Naive thymus-derived CD8-positive, alpha-beta T cell (primary cell): ENCODE measurements at regions not wholly inside any gene's neighbourhood (a gene's known extent, or its start where the extent isn't known, plus 50 kb on each side); places are given as distances from the start of the nearest gene placed in this dataset.
A peak's percentile ranks its signal among the peaks of the same experiment; 100 is the strongest.

ENCODE experiments used
- ATAC-seq, 2 donors: fragments of 150-1000 bp; cut with Tn5 transposase in 1 of 2; sonication (Bioruptor Pico), chemical (Tn5 transposase) in 1 of 2; 1 replicate in 1 of 2; 2 replicates in 1 of 2; pipeline ENCODE4 v1.10.0; 2021; ENCODE audit warnings: mild to moderate bottlenecking in 2 of 2, moderate library complexity in 2 of 2
- POLR2A ChIA-PET: fragments of 350-600 bp; sonication (Branson Sonifier 250); formaldehyde crosslinking; loops from one replicate; lab custom pipeline; 2021; ENCODE audit warnings: antibody characterized with exemption; lab: Charles Lee
- DNase-seq, 10 donors: peaks; one replicate each; pipeline versions ENCODE4 v3.0.0 to v3.0.0-alpha.2; 2020 to 2022
- H3K27ac Mint-ChIP-seq, 10 donors: one replicate each; pipeline ENCODE4 v1.8.0; 2020 to 2022; ENCODE audit warnings: mild to moderate bottlenecking in 10 of 10, mixed read lengths in 10 of 10, moderate library complexity in 4 of 10, inconsistent platforms in 1 of 10
- H3K27me3 Mint-ChIP-seq, 5 donors: one replicate each; pipeline ENCODE4 v1.8.0; 2021 to 2022; ENCODE audit warnings: mixed read lengths in 5 of 5
- H3K36me3 Mint-ChIP-seq, 3 donors: one replicate each; pipeline ENCODE4 v1.8.0; 2020 to 2022; ENCODE audit warnings: mixed read lengths in 3 of 3, mild to moderate bottlenecking in 2 of 3, inconsistent platforms in 1 of 3
- H3K4me1 Mint-ChIP-seq, 4 donors: one replicate each; pipeline ENCODE4 v1.8.0; 2021 to 2022; ENCODE audit warnings: mixed read lengths in 4 of 4
- H3K4me3 Mint-ChIP-seq, 10 donors: one replicate each; pipeline ENCODE4 v1.8.0; 2020 to 2022; ENCODE audit warnings: mild to moderate bottlenecking in 10 of 10, mixed read lengths in 10 of 10, moderate library complexity in 6 of 10, inconsistent platforms in 1 of 10
- H3K9me3 Mint-ChIP-seq, 9 donors: one replicate each; pipeline ENCODE4 v1.8.0; 2020 to 2022; ENCODE audit warnings: mixed read lengths in 9 of 9, mild to moderate bottlenecking in 3 of 9, inconsistent platforms in 1 of 9, moderate library complexity in 1 of 9

GRCh38 chr12:3336606-3337311 lies 154.2 kb upstream of the PRMT8 start:
- ATAC-seq (no peak), DNase-seq (no peak)
- Mint-ChIP-seq H3K4me1 (no peaks in the 10 kb centered on the region), H3K9me3 (no peaks in the 10 kb centered on the region), H3K27me3 (peaks cover 4 to 28% (median 16%) of the 10 kb centered on the region in 5 donors), H3K4me3 (no peak overlapping the region), H3K36me3 (peaks cover 0 to 2% (median 0%) of the 10 kb centered on the region in 3 donors), H3K27ac (no peak overlapping the region)
- POLR2A ChIA-PET, result no interaction called here

GRCh38 chr12:3337944-3338343 lies 153.1 kb upstream of the PRMT8 start:
- Mint-ChIP-seq H3K27ac (no peak overlapping the region), H3K4me3 (no peak overlapping the region), H3K27me3 (peaks cover 4 to 38% (median 18%) of the 10 kb centered on the region in 5 donors), H3K9me3 (no peaks in the 10 kb centered on the region), H3K36me3 (peaks cover 0 to 2% (median 0%) of the 10 kb centered on the region in 3 donors), H3K4me1 (no peaks in the 10 kb centered on the region)
- POLR2A ChIA-PET, result no interaction called here
- no peak for DNase-seq
- ATAC-seq, result no peak

- POLR2A ChIA-PET, result no interaction called here
- Mint-ChIP-seq H3K9me3 (no peaks in the 10 kb centered on the region), H3K27me3 (peaks cover 8 to 48% (median 22%) of the 10 kb centered on the region in 5 donors), H3K4me1 (no peaks in the 10 kb centered on the region), H3K27ac (no peak overlapping the region), H3K36me3 (peaks cover 0 to 2% (median 0%) of the 10 kb centered on the region in 3 donors), H3K4me3 (no peak overlapping the region)
- DNase-seq (no peak), ATAC-seq (no peak)
Measured at GRCh38 chr12:3339221-3339620, 151.8 kb upstream of the PRMT8 start.

GRCh38 chr12:3341594-3341993 lies 149.4 kb upstream of the PRMT8 start:
- H3K27me3 Mint-ChIP-seq, result peaks cover 8 to 39% (median 20%) of the 10 kb centered on the region in 5 donors
- POLR2A ChIA-PET, result no interaction called here

GRCh38 chr12:3342051-3342450 lies 149.0 kb upstream of the PRMT8 start:
- POLR2A ChIA-PET, result no interaction called here
- H3K36me3 Mint-ChIP-seq, result peaks cover 0 to 2% (median 0%) of the 10 kb centered on the region in 3 donors
- H3K4me3 Mint-ChIP-seq, result no peak overlapping the region
- H3K27me3 Mint-ChIP-seq, result peaks cover 9 to 43% (median 20%) of the 10 kb centered on the region in 5 donors
- H3K4me1 Mint-ChIP-seq, result no peaks in the 10 kb centered on the region
- H3K27ac Mint-ChIP-seq, result no peak overlapping the region
- no peaks in the 10 kb centered on the region for H3K9me3 Mint-ChIP-seq
- ATAC-seq (no peak), DNase-seq (peak in 1 of 10 donors; percentile 4)

More at GRCh38 chr12:3341594-3341993, 149.4 kb upstream of the PRMT8 start:
- DNase-seq (no peak), ATAC-seq (no peak)
- no peaks in the 10 kb centered on the region for H3K9me3 Mint-ChIP-seq
- H3K4me3 Mint-ChIP-seq, result no peak overlapping the region
- H3K4me1 Mint-ChIP-seq, result no peaks in the 10 kb centered on the region
- H3K27ac Mint-ChIP-seq, result no peak overlapping the region
- H3K36me3 Mint-ChIP-seq, result peaks cover 0 to 2% (median 0%) of the 10 kb centered on the region in 3 donors

GRCh38 chr12:3348055-3348454 lies 142.9 kb upstream of the PRMT8 start:
- POLR2A ChIA-PET, result no interaction called here
- peak in 1 of 10 donors; percentile 22 for DNase-seq
- no peaks in the 10 kb centered on the region for H3K4me1 Mint-ChIP-seq
- no peaks in the 10 kb centered on the region for H3K9me3 Mint-ChIP-seq
- no peak overlapping the region for H3K27ac Mint-ChIP-seq
- H3K36me3 Mint-ChIP-seq, result no peaks in the 10 kb centered on the region
- no peak overlapping the region for H3K4me3 Mint-ChIP-seq
- peaks cover 6 to 44% (median 12%) of the 10 kb centered on the region in 5 donors for H3K27me3 Mint-ChIP-seq
- ATAC-seq, result no peak

GRCh38 chr12:3350432-3350831 lies 140.6 kb upstream of the PRMT8 start:
- Mint-ChIP-seq H3K36me3 (no peaks in the 10 kb centered on the region), H3K9me3 (no peaks in the 10 kb centered on the region), H3K4me1 (no peaks in the 10 kb centered on the region), H3K27ac (no peak overlapping the region), H3K27me3 (peaks cover 2 to 29% (median 10%) of the 10 kb centered on the region in 5 donors), H3K4me3 (no peak overlapping the region)
- POLR2A ChIA-PET, result no interaction called here
- no peak for DNase-seq
- ATAC-seq, result no peak

GRCh38 chr12:3351731-3352130 lies 139.3 kb upstream of the PRMT8 start:
- no peak overlapping the region for H3K4me3 Mint-ChIP-seq
- DNase-seq (no peak), ATAC-seq (no peak)
- H3K9me3 Mint-ChIP-seq, result no peaks in the 10 kb centered on the region
- no peaks in the 10 kb centered on the region for H3K36me3 Mint-ChIP-seq
- H3K27ac Mint-ChIP-seq, result no peak overlapping the region
- H3K27me3 Mint-ChIP-seq, result peaks cover 3 to 29% (median 10%) of the 10 kb centered on the region in 5 donors
- POLR2A ChIA-PET, result no interaction called here
- no peaks in the 10 kb centered on the region for H3K4me1 Mint-ChIP-seq

- Mint-ChIP-seq H3K36me3 (no peaks in the 10 kb centered on the region), H3K9me3 (no peaks in the 10 kb centered on the region), H3K27me3 (peaks cover 3 to 24% (median 7%) of the 10 kb centered on the region in 5 donors), H3K4me1 (no peaks in the 10 kb centered on the region), H3K4me3 (no peak overlapping the region), H3K27ac (no peak overlapping the region)
- DNase-seq (no peak), ATAC-seq (no peak)
- POLR2A ChIA-PET, result no interaction called here
Measured at GRCh38 chr12:3352230-3352629, 138.8 kb upstream of the PRMT8 start.

- no peaks in the 10 kb centered on the region for H3K9me3 Mint-ChIP-seq
- H3K4me3 Mint-ChIP-seq, result no peak overlapping the region
- no peaks in the 10 kb centered on the region for H3K36me3 Mint-ChIP-seq
- POLR2A ChIA-PET, result no interaction called here
- no peak for DNase-seq
- peak overlapping the region in 1 of 10 donors; percentile 50 for H3K27ac Mint-ChIP-seq
- no peaks in the 10 kb centered on the region for H3K4me1 Mint-ChIP-seq
- H3K27me3 Mint-ChIP-seq, result peaks cover 3 to 15% (median 4%) of the 10 kb centered on the region in 5 donors
- no peak for ATAC-seq
Measured at GRCh38 chr12:3353621-3354020, 137.4 kb upstream of the PRMT8 start.

GRCh38 chr12:3354586-3354985 lies 136.4 kb upstream of the PRMT8 start:
- Mint-ChIP-seq H3K4me1 (no peaks in the 10 kb centered on the region), H3K4me3 (no peak overlapping the region), H3K36me3 (no peaks in the 10 kb centered on the region), H3K27me3 (peaks cover 0 to 5% (median 3%) of the 10 kb centered on the region in 5 donors), H3K9me3 (no peaks in the 10 kb centered on the region), H3K27ac (no peak overlapping the region)
- POLR2A ChIA-PET, result no interaction called here
- DNase-seq (no peak), ATAC-seq (no peak)

- POLR2A ChIA-PET, result no interaction called here
- no peak overlapping the region for H3K4me3 Mint-ChIP-seq
- H3K27ac Mint-ChIP-seq, result no peak overlapping the region
- H3K36me3 Mint-ChIP-seq, result no peaks in the 10 kb centered on the region
- ATAC-seq (no peak), DNase-seq (no peak)
- H3K9me3 Mint-ChIP-seq, result no peaks in the 10 kb centered on the region
- no peaks in the 10 kb centered on the region for H3K4me1 Mint-ChIP-seq
- H3K27me3 Mint-ChIP-seq, result peaks cover 0 to 4% (median 0%) of the 10 kb centered on the region in 5 donors
Measured at GRCh38 chr12:3355378-3355900, 135.6 kb upstream of the PRMT8 start.

- H3K36me3 Mint-ChIP-seq, result no peaks in the 10 kb centered on the region
- H3K9me3 Mint-ChIP-seq, result no peaks in the 10 kb centered on the region
- peaks cover 0 to 7% (median 2%) of the 10 kb centered on the region in 5 donors for H3K27me3 Mint-ChIP-seq
- ATAC-seq (no peak), DNase-seq (no peak)
- POLR2A ChIA-PET, result no interaction called here
- H3K4me1 Mint-ChIP-seq, result no peaks in the 10 kb centered on the region
- no peak overlapping the region for H3K27ac Mint-ChIP-seq
- H3K4me3 Mint-ChIP-seq, result no peak overlapping the region
Measured at GRCh38 chr12:3357950-3358525, 133.0 kb upstream of the PRMT8 start.
